ENCODE measurements at regions not wholly inside any gene's neighbourhood (a gene's known extent, or its start where the extent isn't known, plus 50 kb on each side); places are given as distances from the start of the nearest gene placed in this dataset.

DNA sequence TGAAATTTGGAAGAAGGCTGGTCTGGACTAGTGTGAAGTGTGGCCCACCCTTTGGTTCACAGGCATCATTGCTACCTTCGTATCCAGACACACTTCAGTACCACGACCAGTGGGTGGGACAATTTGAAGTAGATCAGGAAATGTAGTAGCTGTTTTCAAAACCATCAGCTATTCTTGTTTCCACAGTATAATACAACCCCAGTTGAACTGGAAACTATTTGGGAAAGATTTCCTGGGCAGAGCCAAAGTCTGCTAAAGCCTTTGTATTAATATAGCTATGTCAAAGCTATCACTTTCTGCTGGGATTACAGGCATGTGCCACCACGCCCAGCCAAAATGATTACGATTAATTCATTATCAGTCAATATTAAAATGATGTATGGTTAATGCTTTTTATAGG is 298.8 kb upstream of the RASGRP1 start:
- no peak for TF ChIP-seq GATA3 (IDR thresholded peaks at IDR 0.05; ENCODE audit: low read depth, low read length)
- no peak for TF ChIP-seq GATA2 (IDR thresholded peaks at IDR 0.05; ENCODE audit: low read depth, low read length)

DNA sequence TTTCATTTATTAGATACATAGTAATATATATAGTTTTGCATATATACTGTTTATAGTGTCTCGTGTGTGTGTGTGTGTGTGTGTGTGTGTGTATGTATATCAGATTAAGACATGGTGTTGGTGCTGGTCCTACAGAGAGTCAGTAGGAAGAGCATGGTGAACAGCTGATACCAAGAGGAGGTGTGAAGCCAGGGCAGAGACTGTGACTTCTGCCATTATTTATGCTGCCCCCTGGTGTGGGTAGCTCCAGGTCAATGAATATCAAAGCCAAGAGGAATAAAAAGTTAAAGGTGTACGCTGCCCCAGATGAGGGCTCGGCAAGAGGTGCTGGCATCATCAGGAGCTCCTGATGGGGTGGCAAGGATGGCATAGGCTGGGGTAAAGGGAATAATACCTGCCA is 299.5 kb upstream of the RASGRP1 start:
- TF ChIP-seq GATA2 (IDR thresholded peaks at IDR 0.05; ENCODE audit: low read depth, low read length) (no peak), GATA3 (IDR thresholded peaks at IDR 0.05; ENCODE audit: low read depth, low read length) (no peak)

DNA sequence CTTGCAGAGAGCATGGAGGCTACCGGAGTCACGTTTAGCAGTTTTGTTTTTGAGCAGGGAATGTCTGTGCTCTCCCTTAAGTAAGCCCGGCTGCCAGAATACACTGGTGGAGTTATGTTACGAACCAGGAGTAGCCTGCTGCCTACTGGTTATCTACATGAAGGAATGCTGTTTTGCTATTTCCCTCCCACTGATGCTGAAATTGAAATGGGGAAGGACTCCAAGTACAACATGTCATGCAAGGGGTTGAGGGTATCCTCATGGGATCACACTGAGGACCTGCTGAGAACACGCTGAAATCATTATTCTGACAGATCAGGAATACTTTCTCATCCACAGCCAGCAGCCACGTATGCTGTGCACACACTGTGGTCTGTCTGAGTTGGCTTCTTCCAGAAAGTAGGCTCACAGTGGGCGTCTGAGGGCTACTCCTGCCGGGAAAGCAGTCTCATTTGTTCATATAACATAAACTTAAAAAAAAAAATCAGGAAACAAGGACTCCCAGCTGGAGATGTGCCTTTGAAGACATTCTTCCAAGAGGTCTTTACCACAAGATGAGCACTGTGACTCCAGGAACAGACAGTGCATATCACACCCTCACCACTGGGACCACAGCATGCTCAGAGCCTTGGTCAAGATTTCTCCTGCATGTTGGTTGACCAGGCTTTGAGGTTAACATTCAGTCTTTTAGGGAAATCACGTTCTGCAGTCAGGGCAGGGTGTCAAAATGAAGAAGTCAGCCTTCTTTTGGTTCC is 300.4 kb upstream of the RASGRP1 start:
- no peak for TF ChIP-seq GATA2 (IDR thresholded peaks at IDR 0.05; ENCODE audit: low read depth, low read length)
- TF ChIP-seq GATA3 (IDR thresholded peaks at IDR 0.05; ENCODE audit: low read depth, low read length): no peak

DNA sequence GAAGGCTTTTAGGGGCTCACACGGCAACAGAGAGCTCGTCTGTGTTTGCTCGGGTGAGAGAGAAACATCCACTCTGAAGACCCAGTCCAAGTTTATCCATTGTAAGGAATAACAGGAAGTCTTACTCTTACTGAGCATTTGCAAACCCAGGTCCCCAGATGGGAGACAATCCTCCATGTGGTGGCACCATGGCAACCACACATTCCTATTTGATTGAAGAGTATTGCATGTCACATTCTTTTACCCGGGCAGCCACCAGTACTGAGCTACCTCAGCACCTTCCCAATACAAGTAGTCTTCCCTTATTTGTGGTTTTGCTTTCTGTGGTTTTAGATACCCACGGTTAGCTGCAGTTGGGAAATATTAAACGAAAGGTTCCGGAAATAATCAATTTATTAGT is 302.9 kb upstream of the RASGRP1 start:
- TF ChIP-seq GATA2 (IDR thresholded peaks at IDR 0.05; ENCODE audit: low read depth, low read length) (no peak), GATA3 (IDR thresholded peaks at IDR 0.05; ENCODE audit: low read depth, low read length) (no peak)

DNA sequence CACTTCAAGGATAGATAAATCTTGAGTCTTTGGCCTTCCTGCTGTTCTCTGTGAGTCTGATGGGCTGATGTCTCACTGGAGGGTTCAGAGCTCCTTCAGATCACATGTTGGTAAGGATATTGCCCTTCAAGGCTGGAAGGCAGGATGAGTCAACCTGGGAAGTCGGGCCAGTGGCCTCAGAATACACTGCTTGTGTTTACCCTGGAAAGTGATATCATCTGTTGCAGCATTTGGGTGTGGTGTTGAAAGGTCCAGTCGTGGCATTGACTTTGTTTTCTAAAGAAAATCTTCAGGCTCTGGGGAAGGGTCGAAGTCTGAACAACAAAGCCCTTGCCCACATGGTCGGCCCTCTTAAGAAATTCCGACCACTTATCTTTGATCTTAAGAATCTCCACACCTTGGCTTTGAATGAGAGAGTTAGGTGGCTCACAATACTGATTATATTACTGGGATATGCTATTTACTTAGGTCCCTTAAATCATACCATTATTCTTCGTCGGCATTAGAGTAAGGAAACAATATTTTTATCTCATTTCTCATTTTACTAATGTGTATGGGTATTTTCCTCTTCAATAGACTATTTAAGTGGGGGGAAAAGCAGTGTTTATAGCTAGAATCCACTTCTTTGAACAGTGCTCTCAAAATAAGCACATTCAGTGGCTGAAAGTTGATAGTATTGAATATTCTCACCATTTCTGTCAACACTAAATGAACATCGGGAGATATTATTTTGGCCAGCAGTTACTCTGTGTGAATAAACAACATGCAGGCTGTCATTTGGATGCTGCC is 303.9 kb upstream of the RASGRP1 start:
- TF ChIP-seq GATA2 (IDR thresholded peaks at IDR 0.05; ENCODE audit: low read depth, low read length): no peak
- no peak for TF ChIP-seq GATA3 (IDR thresholded peaks at IDR 0.05; ENCODE audit: low read depth, low read length)

DNA sequence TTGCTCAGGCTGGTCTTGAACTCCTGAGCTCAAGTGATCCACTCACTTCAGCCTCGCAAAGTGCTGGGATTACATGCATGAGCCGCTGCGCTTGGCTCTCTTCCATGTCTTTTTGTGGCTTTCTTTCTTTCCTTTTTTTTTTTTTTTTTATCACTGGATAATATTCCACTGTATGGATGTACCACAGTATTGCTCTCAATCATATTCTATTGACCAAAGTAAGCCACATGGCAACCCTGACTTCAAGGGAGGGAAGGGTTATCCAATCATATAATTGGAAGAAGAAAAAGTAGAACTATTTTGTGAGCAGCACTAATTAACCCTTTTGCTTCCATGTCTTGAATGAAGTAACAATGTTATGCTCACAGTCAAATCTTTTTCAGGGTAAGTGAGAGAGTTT is 307.0 kb upstream of the RASGRP1 start:
- TF ChIP-seq GATA2 (IDR thresholded peaks at IDR 0.05; ENCODE audit: low read depth, low read length) (no peak), GATA3 (IDR thresholded peaks at IDR 0.05; ENCODE audit: low read depth, low read length) (no peak)

DNA sequence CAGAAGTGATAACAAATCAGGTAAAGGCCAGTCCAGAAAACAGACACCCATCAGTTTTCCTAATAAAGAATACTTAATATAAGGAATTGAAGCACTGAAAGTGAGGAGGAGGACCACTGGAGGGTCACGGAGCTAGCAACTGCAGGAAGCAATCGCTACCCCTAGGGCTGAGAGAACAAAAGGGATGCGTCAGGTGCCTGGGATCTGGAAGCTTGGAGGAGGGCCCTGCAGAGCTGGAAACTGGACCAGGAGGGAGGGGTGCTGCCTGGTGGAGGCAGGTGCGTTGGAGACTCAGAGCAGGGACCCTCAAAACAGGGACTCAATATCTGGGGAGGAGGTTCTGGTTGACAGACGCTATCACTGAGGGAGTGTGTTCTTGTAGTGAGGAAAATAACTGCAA is 308.1 kb upstream of the RASGRP1 start:
- TF ChIP-seq GATA3 (IDR thresholded peaks at IDR 0.05; ENCODE audit: low read depth, low read length): no peak
- no peak for TF ChIP-seq GATA2 (IDR thresholded peaks at IDR 0.05; ENCODE audit: low read depth, low read length)

DNA sequence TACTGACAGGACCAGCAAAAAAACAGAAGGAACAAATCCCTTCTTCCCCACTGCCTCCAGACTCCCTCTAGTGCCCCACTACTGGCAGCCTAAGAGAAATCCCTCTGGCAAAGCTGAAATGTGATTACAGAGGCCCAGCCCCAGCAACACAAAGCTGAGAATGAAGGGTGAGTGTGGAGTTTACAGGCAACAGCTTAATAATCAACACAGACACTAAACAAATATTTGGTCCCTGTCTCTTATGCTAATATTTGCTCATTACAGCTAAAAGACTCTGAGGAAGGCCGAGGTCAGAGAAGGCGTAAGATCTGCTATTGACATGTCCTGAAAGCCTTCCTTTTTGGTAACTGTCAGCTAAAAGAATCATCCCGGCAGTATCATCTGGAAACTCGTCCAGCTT is 308.5 kb upstream of the RASGRP1 start:
- TF ChIP-seq GATA3 (IDR thresholded peaks at IDR 0.05; ENCODE audit: low read depth, low read length): no peak
- TF ChIP-seq GATA2 (IDR thresholded peaks at IDR 0.05; ENCODE audit: low read depth, low read length): no peak

DNA sequence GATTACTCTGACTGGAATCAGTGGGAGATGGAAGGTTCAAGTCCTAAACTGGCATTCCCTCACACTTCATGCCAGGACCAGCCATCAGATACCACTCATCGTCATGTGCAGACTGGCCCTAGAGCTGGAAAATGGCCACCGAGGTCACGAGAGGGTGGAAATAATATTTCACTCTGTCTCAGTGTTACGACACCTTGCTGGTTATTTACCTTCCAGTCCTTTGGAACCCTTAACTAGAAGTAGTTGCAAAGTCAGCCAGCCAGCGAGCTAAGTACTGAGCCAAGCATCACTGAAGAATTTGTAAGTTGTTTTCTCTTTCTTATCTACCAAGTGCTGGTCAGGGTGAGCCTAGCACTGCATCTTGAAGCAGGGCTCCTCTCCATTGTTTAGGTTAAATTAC is 309.9 kb upstream of the RASGRP1 start:
- TF ChIP-seq GATA3 (IDR thresholded peaks at IDR 0.05; ENCODE audit: low read depth, low read length) (no peak), GATA2 (IDR thresholded peaks at IDR 0.05; ENCODE audit: low read depth, low read length) (no peak)

DNA sequence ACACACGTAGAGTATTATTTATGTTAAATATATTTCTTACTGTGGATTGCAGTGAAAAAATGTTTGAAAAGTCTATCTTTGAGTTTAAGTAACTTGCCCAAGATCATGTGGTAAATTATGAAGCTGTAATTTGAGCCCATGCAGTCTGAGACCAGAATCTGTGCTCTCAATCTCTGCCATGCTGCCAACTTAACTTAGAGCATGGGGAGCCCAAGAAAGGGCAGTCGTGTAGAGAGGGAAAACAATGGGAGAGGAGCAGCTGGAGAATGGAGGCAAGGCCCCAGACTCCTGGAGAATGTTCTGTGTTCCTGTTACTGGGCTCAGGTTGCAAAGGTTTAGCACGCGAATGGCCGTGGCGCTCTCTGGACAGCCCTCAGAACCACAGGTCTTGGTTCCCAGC is 311.6 kb upstream of the RASGRP1 start:
- no peak for TF ChIP-seq GATA2 (IDR thresholded peaks at IDR 0.05; ENCODE audit: low read depth, low read length)
- no peak for TF ChIP-seq GATA3 (IDR thresholded peaks at IDR 0.05; ENCODE audit: low read depth, low read length)

DNA sequence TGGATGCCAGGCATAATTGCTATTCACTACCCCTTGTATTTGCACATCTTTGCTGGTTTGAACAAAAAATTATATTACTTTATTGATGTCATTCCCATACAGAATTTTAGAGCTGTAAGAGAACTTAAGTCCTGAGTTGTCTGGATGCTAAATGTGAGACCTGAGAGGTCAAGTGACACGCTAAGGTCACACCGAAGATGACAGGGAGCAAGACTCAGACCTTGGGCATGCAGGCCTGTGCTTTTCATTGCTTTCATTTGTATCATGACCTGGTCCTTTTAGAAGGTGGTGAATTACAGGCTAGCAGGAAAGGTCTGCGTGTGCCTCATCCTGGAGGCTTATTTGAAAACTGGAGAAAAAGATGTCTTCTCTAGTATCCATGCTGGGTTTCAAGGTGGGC is 312.0 kb upstream of the RASGRP1 start:
- no peak for TF ChIP-seq GATA3 (IDR thresholded peaks at IDR 0.05; ENCODE audit: low read depth, low read length)
- TF ChIP-seq GATA2 (IDR thresholded peaks at IDR 0.05; ENCODE audit: low read depth, low read length): no peak

DNA sequence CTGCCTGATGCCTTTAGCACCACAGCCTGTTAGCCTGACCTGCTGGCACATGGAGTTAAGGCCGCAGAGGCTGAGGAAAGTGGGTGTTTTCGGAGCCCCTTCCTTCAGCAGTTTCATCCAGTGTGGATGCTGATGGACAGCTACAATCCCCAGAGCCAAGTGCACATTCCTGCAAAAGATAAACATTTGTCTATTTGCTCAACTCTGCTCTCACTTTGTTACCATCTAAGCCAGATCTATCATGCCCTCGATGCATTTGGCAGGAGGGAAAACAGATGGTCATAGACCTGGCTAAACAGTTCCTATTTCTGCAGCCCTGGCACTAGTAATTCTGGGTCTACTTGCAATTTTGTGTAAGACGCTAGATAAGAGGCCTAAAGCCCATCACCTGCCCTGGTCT is 312.9 kb upstream of the RASGRP1 start:
- peak; percentile 76 for TF ChIP-seq GATA2 (IDR thresholded peaks at IDR 0.05; ENCODE audit: low read depth, low read length)
- peak; percentile 24; the same call in 1 of the 2 replicates for TF ChIP-seq GATA3 (IDR thresholded peaks at IDR 0.05; ENCODE audit: low read depth, low read length)

DNA sequence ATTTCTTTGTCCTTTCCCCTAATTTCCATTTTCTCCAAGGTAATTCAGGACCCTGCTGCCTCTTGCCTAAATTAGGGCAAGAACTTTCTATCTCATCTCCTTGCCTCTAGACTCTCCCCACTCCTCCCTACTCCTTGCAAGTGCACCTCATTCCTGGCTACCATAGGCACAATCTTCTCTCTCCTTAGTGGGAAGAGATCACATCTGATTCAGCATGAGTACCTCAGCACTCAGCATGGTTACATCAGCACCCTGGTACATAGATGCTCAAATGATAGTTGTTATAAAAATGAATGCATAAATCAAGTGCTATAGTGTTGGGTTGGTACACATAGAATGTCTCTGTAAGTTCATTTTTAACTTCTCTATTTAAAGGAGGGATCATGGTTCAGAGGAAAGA is 313.4 kb upstream of the RASGRP1 start:
- no peak for TF ChIP-seq GATA3 (IDR thresholded peaks at IDR 0.05; ENCODE audit: low read depth, low read length)
- TF ChIP-seq GATA2 (IDR thresholded peaks at IDR 0.05; ENCODE audit: low read depth, low read length): no peak

DNA sequence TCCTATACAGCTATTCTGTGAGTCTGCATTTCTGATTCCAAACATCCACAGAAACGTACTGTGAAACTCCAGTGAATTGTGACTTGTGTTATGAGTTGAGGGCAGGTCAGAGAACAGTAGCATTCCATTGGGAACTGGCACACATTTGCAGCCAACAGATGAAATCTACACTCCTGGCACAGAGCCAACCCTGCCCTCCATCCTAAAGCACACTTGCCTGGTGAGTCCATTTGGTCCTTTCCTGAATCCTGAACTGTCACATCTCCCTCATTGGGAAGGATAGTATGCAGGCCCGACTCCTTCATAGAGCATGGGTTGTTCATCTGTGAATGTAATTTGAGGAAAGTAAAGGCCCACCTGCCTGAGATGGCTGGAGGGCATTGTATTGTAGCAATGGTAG is 314.3 kb upstream of the RASGRP1 start:
- peak; percentile 29; the same call in 1 of the 2 replicates for TF ChIP-seq GATA3 (IDR thresholded peaks at IDR 0.05; ENCODE audit: low read depth, low read length)
- peak; percentile 78 for TF ChIP-seq GATA2 (IDR thresholded peaks at IDR 0.05; ENCODE audit: low read depth, low read length)

DNA sequence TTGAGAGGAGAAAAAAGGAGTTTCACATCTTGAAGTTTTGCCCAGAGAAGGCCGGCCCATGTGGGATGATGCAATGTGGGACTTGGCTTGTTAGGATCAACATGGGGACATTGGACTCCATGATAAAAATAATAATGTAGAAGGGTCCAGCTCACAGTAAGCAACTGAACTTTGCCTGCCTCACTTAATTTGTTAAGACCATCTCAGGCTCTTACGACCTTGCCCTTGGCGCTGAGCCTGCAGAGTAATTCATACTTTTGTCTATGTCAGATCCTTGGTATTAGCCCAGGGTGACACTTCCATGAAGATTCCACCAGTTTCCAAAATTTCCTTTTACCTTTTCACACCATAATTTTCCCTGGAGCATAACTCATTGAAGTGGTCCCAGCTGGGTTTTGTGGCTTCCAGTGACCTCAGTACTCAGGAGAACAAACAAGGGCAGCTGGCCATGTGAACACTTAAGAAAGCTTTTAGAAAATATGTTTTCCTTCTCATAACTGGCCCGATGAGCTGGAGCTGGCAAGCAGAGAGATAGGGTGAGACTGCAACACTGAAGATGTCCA is 315.4 kb upstream of the RASGRP1 start:
- TF ChIP-seq GATA3 (IDR thresholded peaks at IDR 0.05; ENCODE audit: low read depth, low read length) (no peak), GATA2 (IDR thresholded peaks at IDR 0.05; ENCODE audit: low read depth, low read length) (no peak)

Measured in SH-SY5Y (cell line).